ENCODE measurements at regions not wholly inside any gene's neighbourhood (a gene's known extent, or its start where the extent isn't known, plus 50 kb on each side); places are given as distances from the start of the nearest gene placed in this dataset.

DNA sequence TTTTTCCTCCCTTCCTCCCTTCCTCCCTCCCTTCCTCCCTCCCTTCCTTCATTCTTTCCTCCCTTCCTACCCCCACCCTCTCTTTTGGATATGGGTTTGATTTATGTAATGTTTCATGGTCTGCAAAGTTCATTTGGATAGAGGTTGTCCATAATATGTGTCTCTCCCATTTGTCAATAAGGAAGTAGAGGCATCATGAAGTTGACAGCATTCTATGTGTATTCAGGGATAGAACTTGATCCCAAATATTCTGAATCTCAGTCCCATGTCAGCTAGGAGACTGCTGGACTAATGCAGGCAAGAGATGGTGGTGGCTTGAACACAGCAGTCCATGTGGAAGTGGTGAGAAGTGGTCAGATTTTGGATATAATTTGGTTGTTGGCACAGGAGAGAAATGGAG, 90.7 kb upstream of the SLC6A6 start:
- DNase-seq (ENCODE audit: low read depth): no peak

DNA sequence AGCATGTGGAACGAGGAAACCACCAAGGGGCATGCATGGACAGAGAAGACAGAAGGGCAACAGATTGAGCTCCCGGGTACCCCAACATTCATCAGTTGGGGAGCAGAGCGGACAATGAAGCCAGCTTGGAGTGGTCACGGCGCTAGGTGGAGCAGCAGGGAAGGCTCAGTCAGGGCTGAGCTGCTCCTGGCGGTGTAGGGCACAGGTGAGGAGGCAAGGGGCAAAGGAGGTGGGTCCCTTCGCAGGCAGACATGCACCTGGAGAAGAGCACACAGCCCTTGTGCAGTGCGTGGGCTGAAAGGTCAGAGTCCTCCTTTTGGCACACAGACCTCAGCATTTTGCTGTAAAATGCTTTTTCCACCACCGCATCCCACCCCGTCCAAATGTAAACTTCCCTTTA, 90.0 kb upstream of the SLC6A6 start:
- no peak for DNase-seq (ENCODE audit: low read depth)

DNA sequence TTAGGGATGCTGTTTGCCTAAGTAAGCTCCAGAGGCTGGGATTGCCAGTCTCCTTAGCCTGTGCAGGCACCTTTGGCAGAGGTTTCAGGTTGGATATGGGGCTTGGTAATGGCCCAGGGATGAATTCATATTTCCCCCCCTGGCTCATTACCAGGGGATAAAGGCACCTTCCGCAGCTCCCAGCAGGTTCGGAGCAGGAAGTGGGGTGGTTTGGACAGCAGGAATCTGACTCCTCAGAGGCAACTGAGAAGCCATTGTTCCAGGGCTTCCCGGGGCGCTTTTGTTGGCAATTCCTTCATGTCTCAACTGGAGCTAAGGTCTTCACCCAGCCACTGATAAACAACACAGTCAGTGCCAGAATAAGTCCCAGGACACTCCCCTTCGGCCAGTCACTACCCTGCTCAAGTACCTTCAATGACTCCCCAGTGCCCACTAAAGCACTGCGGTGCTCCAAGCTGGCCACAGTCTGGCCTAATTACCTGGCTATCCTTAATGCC, 85.3 kb upstream of the SLC6A6 start:
- DNase-seq (ENCODE audit: low read depth): no peak

DNA sequence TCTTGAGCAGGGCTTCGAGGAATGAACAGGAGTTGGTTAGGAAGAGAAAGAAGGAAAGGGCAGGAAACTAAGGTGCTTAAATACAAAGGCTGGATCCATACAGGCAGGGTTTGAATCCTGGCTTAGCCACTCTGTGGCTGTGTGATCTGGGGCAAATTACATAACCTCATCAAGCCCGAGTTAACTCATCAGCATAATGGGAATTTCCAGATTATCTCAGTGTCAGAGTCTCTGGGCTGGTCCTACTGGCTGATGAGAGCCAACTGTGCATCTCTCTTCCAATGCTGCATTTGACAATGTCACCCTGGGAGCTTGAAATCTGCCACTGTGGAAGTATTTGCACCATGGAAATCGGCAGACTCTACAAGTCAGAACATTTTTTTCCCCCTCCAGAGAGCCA, 83.8 kb upstream of the SLC6A6 start:
- no peak for DNase-seq (ENCODE audit: low read depth)

DNA sequence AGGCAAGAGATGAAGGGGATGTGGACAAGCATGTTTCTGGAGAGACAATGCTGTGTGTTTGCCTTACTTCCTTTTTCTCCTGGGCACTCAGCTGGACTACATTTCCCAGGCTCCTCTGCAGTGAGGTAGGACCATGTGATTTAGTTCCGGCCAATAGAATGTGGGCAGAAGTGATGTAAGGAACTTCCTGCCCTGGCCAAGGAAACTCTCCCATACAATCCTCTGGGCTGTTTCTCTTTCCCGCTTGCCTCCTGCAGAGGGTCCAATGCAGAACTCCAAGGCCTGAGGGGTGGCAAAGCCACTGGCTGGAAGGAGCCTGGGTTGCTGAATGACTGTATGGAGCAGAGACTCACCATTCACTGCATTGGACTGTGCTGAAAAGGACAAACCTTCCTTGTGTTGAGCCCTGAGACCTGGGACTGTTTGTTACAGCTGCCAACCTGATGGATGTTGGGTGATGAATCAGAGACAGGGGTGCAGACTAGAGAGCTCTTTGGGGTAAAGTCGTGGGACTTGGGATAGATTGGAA, 82.7 kb upstream of the SLC6A6 start:
- DNase-seq (ENCODE audit: low read depth): peak; percentile 29

DNA sequence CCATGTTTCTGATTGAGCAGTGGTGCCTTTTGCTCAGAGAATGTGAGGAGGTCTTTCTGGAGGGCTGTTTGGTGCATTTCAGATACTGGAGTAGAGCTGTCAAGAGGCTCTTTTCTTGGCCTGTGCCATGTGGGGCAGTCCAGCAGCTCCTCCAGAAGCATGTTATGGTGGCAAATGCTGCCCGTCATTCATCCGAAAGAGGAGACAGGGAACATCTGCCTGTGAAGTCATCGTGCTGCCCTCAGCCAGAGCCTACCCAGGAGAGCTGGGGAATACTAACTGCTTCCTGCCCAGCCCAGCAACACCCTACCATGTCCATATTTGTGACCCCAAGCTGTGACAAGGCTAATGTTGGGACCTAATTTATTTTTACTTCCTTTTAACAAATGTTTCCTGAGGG, 82.2 kb upstream of the SLC6A6 start:
- no peak for DNase-seq (ENCODE audit: low read depth)

DNA sequence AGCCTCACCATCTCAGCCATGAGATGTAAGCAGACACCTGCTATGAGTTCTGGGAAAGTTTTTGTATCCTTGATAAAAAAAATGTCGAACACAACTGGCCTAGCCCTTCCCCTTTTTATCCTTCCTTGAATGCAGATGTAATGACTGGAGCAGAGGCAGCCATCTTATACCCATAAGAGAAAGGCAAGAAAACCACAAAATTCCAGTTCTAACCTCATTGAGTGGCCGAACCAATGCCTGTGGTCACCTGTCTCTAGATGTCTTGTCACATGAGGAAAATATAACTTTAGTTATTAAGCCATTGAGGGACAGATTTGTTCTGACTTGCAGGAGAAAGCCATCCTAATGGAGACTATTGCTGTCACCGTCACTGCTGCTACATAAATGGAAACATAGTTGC, 80.4 kb upstream of the SLC6A6 start:
- no peak for DNase-seq (ENCODE audit: low read depth)

DNA sequence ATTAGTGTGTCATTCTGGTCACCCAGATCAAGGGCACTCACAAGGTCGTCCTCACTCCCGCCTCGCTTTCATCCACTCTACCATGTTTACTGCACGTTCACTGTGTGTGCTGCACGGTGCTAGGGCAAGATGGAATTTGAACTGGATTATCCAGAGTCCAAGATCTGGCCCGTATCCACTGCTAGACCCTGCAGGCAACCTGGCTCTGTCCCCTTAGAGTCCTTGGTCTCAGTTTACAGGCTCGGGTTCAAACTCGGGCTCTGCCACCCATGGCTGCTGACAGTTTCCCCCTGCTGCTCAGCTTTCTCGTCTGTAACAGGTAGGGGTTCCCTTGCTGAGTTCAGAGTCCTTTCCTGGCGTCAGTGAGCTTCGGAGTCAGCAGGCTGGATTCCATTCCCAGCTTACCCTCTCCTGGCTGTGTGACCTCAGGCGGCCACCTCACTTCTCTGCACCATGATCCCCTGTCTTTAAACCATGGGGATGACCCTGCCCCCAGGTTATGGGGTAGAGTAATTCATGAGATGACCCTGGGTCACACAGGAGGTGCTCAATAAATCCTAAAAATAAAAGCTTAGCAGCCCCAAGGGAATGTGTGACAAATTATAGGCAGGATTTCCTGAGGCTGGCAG, 79.6 kb upstream of the SLC6A6 start:
- no peak for DNase-seq (ENCODE audit: low read depth)

DNA sequence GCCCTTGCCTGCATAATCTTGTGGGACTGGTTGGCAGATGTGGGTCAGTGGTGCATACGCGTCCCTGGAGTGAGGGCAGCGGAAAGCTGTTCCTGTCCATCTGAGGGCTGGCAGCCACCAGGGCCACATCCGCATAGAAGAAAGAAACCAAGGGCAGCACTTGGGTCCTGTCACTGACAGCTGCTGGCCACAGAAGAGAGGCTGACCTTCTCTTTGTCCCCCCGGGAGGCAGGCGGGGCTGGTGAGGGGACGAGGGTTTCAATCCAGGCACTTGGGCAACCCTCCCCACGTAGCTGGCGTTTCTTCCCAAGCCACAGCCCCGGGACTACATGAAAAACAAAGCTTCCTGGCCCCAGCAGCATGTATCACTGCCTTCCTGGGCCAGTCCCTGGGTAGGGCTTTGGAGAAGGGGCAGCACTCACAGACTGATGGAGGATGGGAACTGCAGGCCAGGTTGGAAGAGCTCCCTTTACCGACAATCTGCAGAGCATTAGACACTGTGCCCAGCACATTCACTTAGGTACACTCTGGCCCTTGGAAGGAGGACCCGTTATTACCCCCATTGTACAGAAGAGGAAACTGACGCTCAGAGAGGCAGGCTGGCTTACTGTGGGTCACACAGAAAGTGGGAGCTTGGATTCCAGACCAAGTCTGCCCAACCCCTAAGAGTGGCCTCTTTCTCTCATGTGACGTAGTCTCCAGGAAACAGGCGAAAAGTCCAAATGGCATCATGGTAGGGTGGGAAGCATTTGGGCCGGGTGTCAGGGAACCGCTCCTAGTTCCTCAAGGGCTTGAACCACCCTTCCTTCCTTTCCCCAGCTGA, 78.8 kb upstream of the SLC6A6 start:
- no peak for DNase-seq (ENCODE audit: low read depth)

DNA sequence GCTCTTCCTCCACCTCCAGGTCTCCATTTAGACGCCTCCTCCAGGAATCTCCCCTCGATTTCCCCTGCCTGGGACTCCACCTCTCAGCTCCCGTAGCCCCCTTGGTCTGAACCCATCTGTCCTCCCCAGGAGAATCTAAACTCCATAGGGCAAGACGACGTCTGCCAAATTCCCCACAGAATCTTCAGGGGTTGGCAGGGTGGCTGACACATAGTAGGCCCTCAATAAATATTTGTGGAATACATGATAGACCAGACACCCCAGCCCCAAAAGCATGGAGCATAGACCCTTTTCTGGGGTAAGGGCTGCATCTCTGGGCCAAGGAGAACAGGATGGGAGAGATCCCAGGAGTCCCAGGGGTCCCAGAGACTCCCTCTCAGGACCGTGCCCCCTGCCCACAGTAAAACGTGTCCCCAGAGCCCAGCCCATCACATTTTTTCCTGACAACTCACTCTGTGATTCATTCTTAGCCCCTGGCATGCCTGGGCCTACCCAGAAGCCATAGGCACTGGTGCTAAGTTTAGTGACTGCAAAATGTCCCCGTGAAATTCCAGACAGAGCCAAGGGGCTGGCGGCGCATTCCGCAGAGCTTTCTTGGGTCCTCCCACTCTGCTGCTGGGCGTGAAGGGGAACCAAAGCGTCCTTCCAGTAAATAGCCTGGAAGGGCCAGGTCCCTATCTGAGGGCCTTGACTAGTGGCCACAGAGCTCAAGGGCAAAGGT, 78.0 kb upstream of the SLC6A6 start:
- DNase-seq (ENCODE audit: low read depth): no peak

DNA sequence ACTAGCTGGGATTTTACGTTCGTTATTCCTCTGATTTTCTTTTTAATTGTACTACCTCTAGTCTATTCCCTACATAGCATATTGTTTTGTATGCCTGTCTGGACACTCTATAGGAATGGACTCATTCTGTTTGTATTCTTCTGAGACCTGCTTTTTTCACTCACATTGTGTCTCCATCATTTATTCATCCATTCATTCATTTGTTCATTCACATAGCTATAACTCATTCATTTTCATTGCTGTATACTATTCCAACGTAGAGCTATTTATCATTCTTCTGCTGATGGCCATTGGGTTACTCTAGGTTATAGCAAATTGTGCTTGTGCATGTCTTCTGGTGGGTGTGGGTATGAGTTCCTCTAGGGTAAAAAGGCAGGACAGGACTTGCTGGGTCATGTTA, 74.0 kb upstream of the SLC6A6 start:
- no peak for DNase-seq (ENCODE audit: low read depth)

DNA sequence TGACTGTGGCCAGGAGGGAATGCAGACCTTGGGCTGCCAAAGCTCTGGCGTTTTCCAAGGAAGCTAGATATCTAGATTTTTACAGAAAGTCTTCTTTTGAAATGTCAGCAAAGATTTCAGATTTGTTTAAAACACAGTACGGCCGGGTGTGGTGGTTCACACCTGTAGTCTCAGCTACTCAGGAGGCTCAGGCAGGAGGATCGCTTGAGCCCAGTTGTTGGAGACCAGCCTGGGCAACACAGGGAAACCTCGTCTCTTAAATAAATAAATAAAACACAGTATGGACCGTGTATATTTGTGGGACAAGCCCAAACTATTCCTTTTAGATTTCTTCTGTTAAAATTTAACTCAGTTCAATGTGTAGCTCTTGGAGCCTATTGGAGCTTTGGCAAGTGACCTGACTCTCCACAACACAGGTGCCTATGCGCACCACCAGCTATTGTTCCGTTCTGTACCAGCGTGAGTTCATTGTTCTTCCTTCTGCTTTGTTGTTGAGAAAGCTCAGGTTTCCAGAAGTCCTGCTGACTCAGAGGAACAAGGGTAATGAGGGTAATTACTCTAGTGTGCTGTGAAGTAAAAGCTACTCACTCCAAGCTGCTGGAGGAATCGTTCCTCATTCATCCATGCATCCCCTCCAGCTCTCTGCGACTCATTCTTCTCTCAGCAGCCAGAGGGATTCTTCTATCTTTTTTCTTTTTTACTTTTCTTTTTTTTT, 73.1 kb upstream of the SLC6A6 start:
- peak; percentile 26 for DNase-seq (ENCODE audit: low read depth)

DNA sequence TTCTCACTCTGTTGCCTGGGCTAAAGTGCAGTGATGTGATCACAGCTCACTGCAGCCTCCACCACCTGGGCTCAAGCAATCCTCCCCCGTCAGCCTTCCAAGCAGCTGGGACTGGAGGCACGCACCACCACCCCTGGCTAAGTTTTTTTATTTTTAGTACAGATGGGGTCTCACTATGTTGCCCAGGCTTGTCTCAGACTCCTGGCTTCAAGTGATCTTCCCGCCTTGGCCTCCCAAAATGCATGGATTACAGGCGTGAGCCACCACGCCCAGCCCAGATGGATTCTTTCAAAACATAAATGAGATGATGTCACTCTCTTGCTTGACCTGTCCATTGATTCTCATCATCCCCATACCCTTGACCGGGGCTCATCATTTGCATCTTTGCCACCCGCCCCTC, 72.6 kb upstream of the SLC6A6 start:
- no peak for DNase-seq (ENCODE audit: low read depth)

DNA sequence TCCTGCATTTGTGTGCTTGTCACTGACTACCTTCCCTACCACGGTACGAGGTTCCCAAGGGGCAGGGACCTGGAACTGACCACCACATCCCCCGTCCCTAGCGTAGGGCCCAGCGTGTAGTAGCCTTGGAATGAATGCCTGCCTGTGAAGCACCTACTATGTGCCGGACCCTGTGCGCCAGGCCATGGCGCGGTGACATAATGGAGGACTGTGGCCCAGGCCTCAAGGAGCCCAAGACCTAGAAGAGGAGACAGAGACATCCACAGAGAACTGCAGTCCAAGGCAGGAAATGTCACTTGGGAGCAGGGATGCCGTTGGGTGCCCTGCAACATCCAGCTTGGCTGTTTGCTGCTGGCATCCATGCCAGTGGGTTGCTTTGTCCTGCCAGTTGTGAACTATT, 71.9 kb upstream of the SLC6A6 start:
- no peak for DNase-seq (ENCODE audit: low read depth)

DNA sequence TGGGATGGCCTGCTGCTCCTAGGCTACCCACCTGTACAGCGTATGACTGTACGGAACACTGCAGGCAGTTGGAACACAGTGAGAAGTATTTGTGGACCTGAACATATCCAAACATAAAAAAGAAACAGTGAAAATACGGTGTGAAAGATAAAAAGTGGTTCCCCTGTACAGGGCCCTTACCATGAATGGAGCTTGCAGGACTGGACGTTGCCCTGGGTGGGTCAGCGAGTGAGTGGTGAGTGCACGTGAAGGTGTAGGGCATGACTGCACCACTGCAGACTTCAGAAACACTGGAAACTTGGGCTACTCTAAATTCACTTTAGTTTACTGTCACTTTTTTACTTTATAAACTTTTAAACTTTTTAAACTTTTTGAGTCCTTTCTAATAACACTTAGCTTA, 71.2 kb upstream of the SLC6A6 start:
- no peak for DNase-seq (ENCODE audit: low read depth)

DNA sequence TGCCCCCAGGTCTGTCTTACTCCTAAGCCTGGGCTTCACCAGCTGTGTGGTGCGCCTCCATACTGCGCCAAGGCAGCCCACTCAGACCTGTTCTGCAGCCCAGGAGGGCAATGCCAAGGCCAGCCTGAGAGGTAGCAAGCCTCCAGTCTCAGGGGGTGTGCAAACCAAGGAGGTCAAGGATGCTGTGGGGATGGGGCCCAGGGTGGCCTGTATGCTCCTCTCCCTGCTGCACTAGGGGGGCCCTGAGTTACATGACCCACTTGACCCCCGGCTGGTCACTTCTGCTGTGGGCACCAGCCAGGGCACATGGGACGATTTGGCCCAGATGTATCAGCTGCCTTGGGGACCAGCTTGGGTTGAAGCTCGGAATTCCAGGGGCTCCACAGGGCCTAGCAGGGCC, 70.0 kb upstream of the SLC6A6 start:
- no peak for DNase-seq (ENCODE audit: low read depth)

DNA sequence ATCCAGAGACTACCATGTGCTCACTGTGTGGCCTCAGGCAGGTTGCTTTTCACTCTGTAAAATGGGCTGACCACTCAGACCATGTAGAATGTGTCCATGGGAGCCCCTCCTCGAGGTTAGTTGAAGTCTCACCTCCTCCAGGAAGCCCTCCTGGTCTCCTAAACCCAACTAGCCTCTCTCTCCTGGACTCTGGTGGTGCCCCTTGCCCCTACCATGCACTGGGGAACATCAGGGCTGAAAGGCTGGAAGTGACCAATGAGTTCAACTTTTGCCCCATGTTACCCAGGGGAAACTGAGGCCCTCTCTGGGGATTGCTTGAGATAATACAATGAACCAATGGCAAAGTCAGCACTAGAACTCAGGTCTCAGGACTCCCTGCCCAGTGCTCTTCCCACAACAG, 69.2 kb upstream of the SLC6A6 start:
- DNase-seq (ENCODE audit: low read depth): no peak

DNA sequence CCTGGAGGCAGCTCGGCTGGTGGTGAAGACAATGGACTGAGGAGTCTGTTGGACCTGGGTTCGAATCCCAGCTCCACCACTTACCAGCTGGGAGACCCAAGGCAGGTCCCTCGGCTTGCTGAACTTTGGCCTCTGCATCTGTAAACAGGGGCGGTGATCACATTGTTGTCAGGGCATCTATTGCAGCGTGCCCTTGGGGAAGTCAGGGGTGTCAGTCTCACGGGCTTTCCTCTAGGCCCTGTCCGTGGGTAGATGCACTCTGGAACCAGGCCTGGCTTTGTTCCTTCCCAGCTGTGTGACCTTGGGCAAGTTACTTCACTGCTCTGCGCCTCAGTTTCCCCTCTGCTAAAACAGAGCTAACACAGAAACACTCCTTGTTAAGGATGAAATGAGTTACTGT, 68.8 kb upstream of the SLC6A6 start:
- DNase-seq (ENCODE audit: low read depth): no peak

DNA sequence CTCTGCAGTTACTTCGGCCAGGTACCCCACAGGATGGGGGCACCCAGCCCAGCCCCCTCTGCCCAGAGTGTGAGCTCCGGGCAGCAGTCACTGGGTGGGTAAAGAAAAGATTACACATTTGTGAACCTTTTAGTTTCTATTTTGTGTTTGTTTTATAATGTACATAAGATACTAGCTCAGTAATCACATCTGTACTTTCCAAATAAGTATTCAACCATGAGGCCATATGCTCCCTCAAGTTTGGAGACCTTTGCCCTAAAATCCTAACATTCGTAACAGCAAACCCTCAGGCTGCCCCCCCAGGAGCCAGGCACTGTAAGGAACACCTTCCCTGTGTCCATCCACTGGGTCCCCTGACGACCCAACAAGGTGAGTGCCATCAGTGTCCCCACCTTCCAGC, 68.3 kb upstream of the SLC6A6 start:
- no peak for DNase-seq (ENCODE audit: low read depth)

DNA sequence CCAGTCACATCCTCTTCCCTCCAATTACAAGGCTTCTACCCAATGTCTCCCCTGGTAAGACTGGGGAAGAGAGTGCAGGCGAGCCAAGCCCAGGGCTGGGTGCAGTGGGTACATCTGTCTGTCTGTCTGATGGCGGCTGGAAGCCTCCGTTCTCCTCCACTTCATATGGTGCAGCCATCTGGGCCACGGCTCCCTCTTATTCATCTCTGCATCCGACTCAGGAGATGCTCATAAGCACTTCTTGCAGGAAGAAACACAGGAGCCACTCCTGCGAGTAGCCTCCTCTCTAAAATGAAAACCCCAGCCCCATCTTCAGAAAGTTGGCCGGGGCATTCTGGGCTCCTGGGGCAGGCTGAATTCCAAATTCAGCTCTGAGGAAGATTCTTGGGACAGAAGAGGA, 67.5 kb upstream of the SLC6A6 start:
- no peak for DNase-seq (ENCODE audit: low read depth)

DNA sequence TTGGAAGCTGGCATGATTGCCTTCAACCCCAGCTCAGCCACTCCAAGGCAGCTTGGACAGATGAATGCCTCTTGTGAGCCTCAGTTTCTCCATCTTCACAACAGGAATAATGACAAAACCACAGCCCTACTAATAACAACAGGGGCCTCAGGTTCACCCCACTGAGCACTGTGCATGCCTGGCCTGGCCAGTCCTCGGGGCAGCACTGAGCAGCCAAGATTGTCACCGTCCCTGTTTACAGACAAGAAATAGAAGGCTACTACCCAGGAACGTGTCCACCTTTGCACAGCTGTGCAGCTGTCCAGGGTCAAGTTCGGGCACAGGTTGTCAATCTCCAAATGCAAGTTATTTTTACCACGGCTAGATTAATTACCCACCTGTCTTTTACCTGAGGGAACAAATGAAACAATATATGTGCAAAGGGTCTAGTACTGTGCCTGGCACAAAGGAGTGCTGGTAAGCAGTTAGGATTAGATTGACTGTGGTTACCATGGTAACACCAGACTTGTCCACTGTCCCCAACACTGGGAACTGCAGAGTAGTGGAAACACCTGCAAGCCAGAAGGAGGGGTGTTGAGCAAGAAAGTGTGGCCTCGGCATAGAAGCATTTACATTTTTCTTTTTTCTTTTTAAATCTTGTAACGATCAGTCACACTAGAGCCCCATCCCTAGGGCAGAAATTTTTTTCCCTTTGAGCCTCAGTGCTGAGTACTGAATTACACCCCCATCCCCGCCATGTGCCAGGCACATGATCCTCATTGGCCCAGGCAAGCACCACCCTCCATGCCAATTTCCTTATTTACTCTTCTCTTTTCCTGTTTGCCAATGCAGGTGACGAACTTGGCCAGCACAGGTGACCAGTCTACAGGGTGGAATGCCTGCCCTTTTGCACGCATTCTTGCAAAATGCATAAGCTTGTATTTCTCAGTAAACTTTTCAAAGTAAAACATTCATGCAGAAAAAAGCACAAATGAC, 66.3 kb upstream of the SLC6A6 start:
- DNase-seq (ENCODE audit: low read depth): no peak

Data from fibroblast of gingiva (primary cell).